ENCODE measurements at regions not wholly inside any gene's neighbourhood (a gene's known extent, or its start where the extent isn't known, plus 50 kb on each side); places are given as distances from the start of the nearest gene placed in this dataset.

- Histone ChIP-seq H3K27me3 (replicated peaks; ENCODE audit: control insufficient read depth, insufficient read depth, low read length) (no peaks in the 10 kb centered on the region), H3K36me3 (ENCODE audit: control insufficient read depth, insufficient read depth, low read length) (no peaks in the 10 kb centered on the region), H3K4me3 (replicated peaks; ENCODE audit: low read depth, low read length) (no peak overlapping the region)
- no peak for DNase-seq (ENCODE audit: extremely low read depth, insufficient read length)
- TF ChIP-seq, protein P1, sequence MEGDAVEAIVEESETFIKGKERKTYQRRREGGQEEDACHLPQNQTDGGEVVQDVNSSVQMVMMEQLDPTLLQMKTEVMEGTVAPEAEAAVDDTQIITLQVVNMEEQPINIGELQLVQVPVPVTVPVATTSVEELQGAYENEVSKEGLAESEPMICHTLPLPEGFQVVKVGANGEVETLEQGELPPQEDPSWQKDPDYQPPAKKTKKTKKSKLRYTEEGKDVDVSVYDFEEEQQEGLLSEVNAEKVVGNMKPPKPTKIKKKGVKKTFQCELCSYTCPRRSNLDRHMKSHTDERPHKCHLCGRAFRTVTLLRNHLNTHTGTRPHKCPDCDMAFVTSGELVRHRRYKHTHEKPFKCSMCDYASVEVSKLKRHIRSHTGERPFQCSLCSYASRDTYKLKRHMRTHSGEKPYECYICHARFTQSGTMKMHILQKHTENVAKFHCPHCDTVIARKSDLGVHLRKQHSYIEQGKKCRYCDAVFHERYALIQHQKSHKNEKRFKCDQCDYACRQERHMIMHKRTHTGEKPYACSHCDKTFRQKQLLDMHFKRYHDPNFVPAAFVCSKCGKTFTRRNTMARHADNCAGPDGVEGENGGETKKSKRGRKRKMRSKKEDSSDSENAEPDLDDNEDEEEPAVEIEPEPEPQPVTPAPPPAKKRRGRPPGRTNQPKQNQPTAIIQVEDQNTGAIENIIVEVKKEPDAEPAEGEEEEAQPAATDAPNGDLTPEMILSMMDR (IDR thresholded peaks at IDR 0.05; ENCODE audit: insufficient read depth, low read length, poor library complexity, severe bottlenecking), result no peak
These were observed 620.2 kb downstream of the EFNB2 start for GRCh38 chr13:105915146-105915850.

- Histone ChIP-seq H3K27me3 (replicated peaks; ENCODE audit: control insufficient read depth, insufficient read depth, low read length) (no peaks in the 10 kb centered on the region), H3K36me3 (ENCODE audit: control insufficient read depth, insufficient read depth, low read length) (no peaks in the 10 kb centered on the region), H3K4me3 (replicated peaks; ENCODE audit: low read depth, low read length) (no peak overlapping the region)
- TF ChIP-seq, protein P1 (IDR thresholded peaks at IDR 0.05; ENCODE audit: insufficient read depth, low read length, poor library complexity, severe bottlenecking), result no peak
- no peak for DNase-seq (ENCODE audit: extremely low read depth, insufficient read length)
These were observed 621.0 kb downstream of the EFNB2 start for GRCh38 chr13:105914291-105915036.

DNA sequence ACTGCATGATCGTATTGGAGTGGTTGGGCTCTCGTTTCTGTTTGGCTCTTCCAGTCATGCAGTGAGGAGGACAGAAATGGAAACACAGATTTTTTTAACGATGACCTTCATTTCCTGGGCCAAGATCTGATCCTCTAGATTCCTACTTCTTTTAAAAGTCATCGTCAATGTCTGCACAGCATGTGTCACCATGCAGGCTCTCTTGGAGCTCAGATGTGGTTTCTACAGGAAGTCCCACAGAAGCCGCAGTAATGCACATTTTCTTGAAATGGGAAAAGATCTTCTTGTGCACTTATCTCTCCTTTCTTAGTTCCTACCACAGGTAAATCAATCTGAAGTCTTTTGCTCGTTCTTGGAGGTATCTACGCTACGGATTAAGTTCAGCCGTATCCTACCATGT, 626.9 kb downstream of the EFNB2 start:
- DNase-seq (ENCODE audit: extremely low read depth, insufficient read length), result no peak

GRCh38 chr13:105907319-105908019, 628.0 kb downstream of the EFNB2 start:
- Histone ChIP-seq H3K27me3 (replicated peaks; ENCODE audit: control insufficient read depth, insufficient read depth, low read length) (no peaks in the 10 kb centered on the region), H3K4me3 (replicated peaks; ENCODE audit: low read depth, low read length) (no peak overlapping the region), H3K36me3 (ENCODE audit: control insufficient read depth, insufficient read depth, low read length) (no peaks in the 10 kb centered on the region)
- TF ChIP-seq, protein P1 (IDR thresholded peaks at IDR 0.05; ENCODE audit: insufficient read depth, low read length, poor library complexity, severe bottlenecking), result no peak
- no peak for DNase-seq (ENCODE audit: extremely low read depth, insufficient read length)

More for the DNA sequence above, 626.9 kb downstream of the EFNB2 start:
- Histone ChIP-seq H3K4me3 (replicated peaks; ENCODE audit: low read depth, low read length) (no peak overlapping the region), H3K36me3 (ENCODE audit: control insufficient read depth, insufficient read depth, low read length) (no peaks in the 10 kb centered on the region), H3K27me3 (replicated peaks; ENCODE audit: control insufficient read depth, insufficient read depth, low read length) (no peaks in the 10 kb centered on the region)
- TF ChIP-seq, protein P1 (IDR thresholded peaks at IDR 0.05; ENCODE audit: insufficient read depth, low read length, poor library complexity, severe bottlenecking), result no peak

- DNase-seq (ENCODE audit: extremely low read depth, insufficient read length), result no peak
- no peaks in the 10 kb centered on the region for H3K27me3 ChIP-seq (replicated peaks; ENCODE audit: control insufficient read depth, insufficient read depth, low read length)
- H3K36me3 ChIP-seq (ENCODE audit: control insufficient read depth, insufficient read depth, low read length), result no peaks in the 10 kb centered on the region
- no peak overlapping the region for H3K4me3 ChIP-seq (replicated peaks; ENCODE audit: low read depth, low read length)
- TF ChIP-seq, protein P1 (IDR thresholded peaks at IDR 0.05; ENCODE audit: insufficient read depth, low read length, poor library complexity, severe bottlenecking), result no peak
These were observed 628.7 kb downstream of the EFNB2 start for GRCh38 chr13:105906746-105907145.
